ENCODE measurements at regions not wholly inside any gene's neighbourhood (a gene's known extent, or its start where the extent isn't known, plus 50 kb on each side); places are given as distances from the start of the nearest gene placed in this dataset.
"Not testable (repeated sequence)": the region's sequence is repeated elsewhere in the genome, so short reads cannot be mapped to it uniquely, and the experiment has no call there.

GRCh38 chr20:52311209-52311794, 119.7 kb upstream of the ZFP64 start:
- no peak for DNase-seq (ENCODE audit: low spot score)

- DNase-seq (ENCODE audit: low spot score) = no peak
Measured at GRCh38 chr20:52309181-52309580, 117.6 kb upstream of the ZFP64 start.

- no peak for DNase-seq (ENCODE audit: low spot score)
Measured at GRCh38 chr20:52306477-52306876, 114.9 kb upstream of the ZFP64 start.

- DNase-seq (ENCODE audit: low spot score) = no peak
Measured at GRCh38 chr20:52305858-52306257, 114.3 kb upstream of the ZFP64 start.

- no peak for DNase-seq (ENCODE audit: low spot score)
Measured at GRCh38 chr20:52305024-52305645, 113.6 kb upstream of the ZFP64 start.

- no peak for DNase-seq (ENCODE audit: low spot score)
Measured at GRCh38 chr20:52303281-52303950, 111.8 kb upstream of the ZFP64 start.

GRCh38 chr20:52302736-52303135, 111.2 kb upstream of the ZFP64 start:
- DNase-seq (ENCODE audit: low spot score) = no peak

- DNase-seq (ENCODE audit: low spot score) = not testable (repeated sequence)
Measured at GRCh38 chr20:52302051-52302450, 110.5 kb upstream of the ZFP64 start.

- no peak for DNase-seq (ENCODE audit: low spot score)
Measured at GRCh38 chr20:52295556-52295955, 104.0 kb upstream of the ZFP64 start.

- no peak for DNase-seq (ENCODE audit: low spot score)
Measured at GRCh38 chr20:52294106-52294628, 102.6 kb upstream of the ZFP64 start.

GRCh38 chr20:52291109-52291508, 99.5 kb upstream of the ZFP64 start:
- DNase-seq (ENCODE audit: low spot score) = no peak

- DNase-seq (ENCODE audit: low spot score) = no peak
Measured at GRCh38 chr20:52290569-52290968, 99.0 kb upstream of the ZFP64 start.

- no peak for DNase-seq (ENCODE audit: low spot score)
Measured at GRCh38 chr20:52289956-52290565, 98.5 kb upstream of the ZFP64 start.

GRCh38 chr20:52280407-52280806, 88.8 kb upstream of the ZFP64 start:
- DNase-seq (ENCODE audit: low spot score) = no peak

GRCh38 chr20:52279706-52280105, 88.1 kb upstream of the ZFP64 start:
- no peak for DNase-seq (ENCODE audit: low spot score)

GRCh38 chr20:52275181-52275691, 83.7 kb upstream of the ZFP64 start:
- no peak for DNase-seq (ENCODE audit: low spot score)

- DNase-seq (ENCODE audit: low spot score) = no peak
Measured at GRCh38 chr20:52270696-52271095, 79.1 kb upstream of the ZFP64 start.

- no peak for DNase-seq (ENCODE audit: low spot score)
Measured at GRCh38 chr20:52270001-52270606, 78.5 kb upstream of the ZFP64 start.

- no peak for DNase-seq (ENCODE audit: low spot score)
Measured at GRCh38 chr20:52269321-52269720, 77.7 kb upstream of the ZFP64 start.

GRCh38 chr20:52268184-52268749, 76.7 kb upstream of the ZFP64 start:
- DNase-seq (ENCODE audit: low spot score) = no peak

- DNase-seq (ENCODE audit: low spot score) = no peak
Measured at GRCh38 chr20:52267418-52267817, 75.8 kb upstream of the ZFP64 start.

- DNase-seq (ENCODE audit: low spot score) = no peak
Measured at GRCh38 chr20:52263757-52264156, 72.2 kb upstream of the ZFP64 start.

Measured in hematopoietic multipotent progenitor cell treated with erythropoietin and hydrocortisone succinate and interleukin-3 and kit ligand, for 17 days (in vitro differentiated cells).